ENCODE measurements at regions not wholly inside any gene's neighbourhood (a gene's known extent, or its start where the extent isn't known, plus 50 kb on each side); places are given as distances from the start of the nearest gene placed in this dataset.
A peak's percentile ranks its signal among the peaks of the same experiment; 100 is the strongest.

DNA sequence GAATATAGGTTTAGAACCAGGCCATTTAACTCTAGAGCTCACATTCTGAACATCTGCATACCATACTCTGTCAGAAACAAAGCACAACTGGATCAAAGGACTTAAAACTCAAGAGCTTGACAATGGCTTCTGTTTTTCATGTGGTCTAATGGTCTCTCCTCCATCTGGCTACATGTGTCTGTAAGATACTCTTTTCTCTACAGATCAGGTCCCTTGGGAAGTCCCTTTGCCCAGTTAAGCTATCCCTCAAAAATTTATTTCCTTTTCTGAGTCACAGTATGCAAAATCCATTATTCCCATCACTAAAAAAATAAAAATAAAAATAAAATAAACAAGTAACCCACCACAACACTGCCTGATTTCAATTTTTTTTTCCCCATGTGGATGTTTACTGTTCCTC is 357.0 kb upstream of the PRMT6 start:
- H3K4me1 ChIP-seq (ENCODE audit: control insufficient read depth, insufficient read depth, low read length) = no peaks in the 10 kb centered on the region
- H3K36me3 ChIP-seq (ENCODE audit: control insufficient read depth in 2 of 2, insufficient read depth in 2 of 2, low read length in 1 of 2) = no peaks in the 10 kb centered on the region
- no TSS peak for BruUV-seq (replicated peaks)
- no peak overlapping the region for H3K27ac ChIP-seq (ENCODE audit: control insufficient read depth, insufficient read depth)
- H3K79me2 ChIP-seq (ENCODE audit: control insufficient read depth, insufficient read depth, low read length) = no peaks in the 10 kb centered on the region
- ATAC-seq (no peak), DNase-seq (ENCODE audit: low read depth, low spot score) (no peak), FAIRE-seq (no peak)
- POLR2A ChIA-PET = no interaction called here
- H2AFZ ChIP-seq (ENCODE audit: control insufficient read depth, low read depth, low read length) = no peak overlapping the region
- H3K9ac ChIP-seq (ENCODE audit: control insufficient read depth, insufficient read depth, low read length) = no peak overlapping the region
- RAD21 ChIA-PET (ENCODE audit: unreplicated experiment) = no interaction called here
- SMC1A ChIA-PET (ENCODE audit: uncharacterized antibody, unreplicated experiment) = interaction anchor here (1.2 kb wide), 1 partner anchor 13 kb away, joined by 3 read pairs; no protein-coding TSS in a partner anchor
- H3K4me2 ChIP-seq (ENCODE audit: control insufficient read depth, insufficient read depth) = no peak overlapping the region
- CTCF ChIA-PET = no interaction called here
- intact Hi-C loops (cut with micrococcal nuclease; ENCODE audit: unreplicated experiment) (no loop called here), in situ Hi-C loops (cut with MboI) (no loop called here)
- no peaks in the 10 kb centered on the region for H3K27me3 ChIP-seq (replicated peaks in 1 of 2; ENCODE audit: control insufficient read depth in 2 of 2, insufficient read depth in 2 of 2, low read length in 1 of 2)
- no peaks in the 10 kb centered on the region for H4K20me1 ChIP-seq (ENCODE audit: control insufficient read depth, insufficient read depth)
- no peaks in the 10 kb centered on the region for H3K9me3 ChIP-seq (replicated peaks; ENCODE audit: control insufficient read depth, insufficient read depth, low read length)
- TF ChIP-seq, protein P1, sequence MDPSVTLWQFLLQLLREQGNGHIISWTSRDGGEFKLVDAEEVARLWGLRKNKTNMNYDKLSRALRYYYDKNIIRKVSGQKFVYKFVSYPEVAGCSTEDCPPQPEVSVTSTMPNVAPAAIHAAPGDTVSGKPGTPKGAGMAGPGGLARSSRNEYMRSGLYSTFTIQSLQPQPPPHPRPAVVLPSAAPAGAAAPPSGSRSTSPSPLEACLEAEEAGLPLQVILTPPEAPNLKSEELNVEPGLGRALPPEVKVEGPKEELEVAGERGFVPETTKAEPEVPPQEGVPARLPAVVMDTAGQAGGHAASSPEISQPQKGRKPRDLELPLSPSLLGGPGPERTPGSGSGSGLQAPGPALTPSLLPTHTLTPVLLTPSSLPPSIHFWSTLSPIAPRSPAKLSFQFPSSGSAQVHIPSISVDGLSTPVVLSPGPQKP (IDR thresholded peaks at IDR 0.05; ENCODE audit: low read depth, low read length) = no peak
- TF ChIP-seq TAF1 (IDR thresholded peaks at IDR 0.05; ENCODE audit: borderline replicate concordance, low read depth, low read length) = no peak
- H3K4me3 ChIP-seq = no peak overlapping the region

DNA sequence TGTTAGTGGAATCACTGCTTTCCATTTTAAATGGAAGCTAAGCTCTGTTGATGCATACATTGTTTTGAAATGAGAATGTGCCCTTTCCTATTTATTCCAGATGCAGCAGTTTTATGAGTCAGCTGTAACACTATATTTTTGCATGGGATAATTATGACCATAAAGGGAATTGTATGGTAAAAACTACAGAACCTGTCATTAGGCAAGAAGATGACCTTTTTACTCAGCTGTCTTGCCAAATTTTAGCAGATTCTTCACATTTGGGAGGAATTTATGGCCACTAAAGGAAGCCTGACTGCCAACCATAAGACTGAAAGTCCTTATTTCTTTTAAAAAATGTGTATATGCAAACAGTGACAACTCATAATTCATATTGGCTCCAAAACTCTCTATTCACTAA is 356.3 kb upstream of the PRMT6 start:
- H3K4me3 ChIP-seq = no peak overlapping the region
- BruUV-seq (replicated peaks) = no TSS peak
- ChIA-PET RAD21 (ENCODE audit: unreplicated experiment) (no interaction called here), POLR2A (no interaction called here), SMC1A (ENCODE audit: uncharacterized antibody, unreplicated experiment) (no interaction called here), CTCF (no interaction called here)
- no peaks in the 10 kb centered on the region for H3K36me3 ChIP-seq (ENCODE audit: control insufficient read depth in 2 of 2, insufficient read depth in 2 of 2, low read length in 1 of 2)
- no peaks in the 10 kb centered on the region for H3K9me3 ChIP-seq (replicated peaks; ENCODE audit: control insufficient read depth, insufficient read depth, low read length)
- no peak overlapping the region for H3K9ac ChIP-seq (ENCODE audit: control insufficient read depth, insufficient read depth, low read length)
- TF ChIP-seq ETV6 (conservative IDR thresholded peaks at IDR 0.05 in 1 of 2, IDR thresholded peaks at IDR 0.05 in 1 of 2; ENCODE audit: borderline replicate concordance in 1 of 2, low read depth in 1 of 2) (0 out of 4 replicates have a peak, but pooled peaks of 1 of the 2 experiments have one; percentile 12), CHD4 (IDR thresholded peaks at IDR 0.05) (no peak)
- DNase-seq (ENCODE audit: low read depth, low spot score) (no peak), FAIRE-seq (no peak), ATAC-seq (no peak)
- H3K27ac ChIP-seq (ENCODE audit: control insufficient read depth, insufficient read depth) = no peak overlapping the region
- no peaks in the 10 kb centered on the region for H4K20me1 ChIP-seq (ENCODE audit: control insufficient read depth, insufficient read depth)
- in situ Hi-C loops (cut with MboI) (no loop called here), intact Hi-C loops (cut with micrococcal nuclease; ENCODE audit: unreplicated experiment) (no loop called here)
- H2AFZ ChIP-seq (ENCODE audit: control insufficient read depth, low read depth, low read length) = no peak overlapping the region
- no peaks in the 10 kb centered on the region for H3K27me3 ChIP-seq (replicated peaks in 1 of 2; ENCODE audit: control insufficient read depth in 2 of 2, insufficient read depth in 2 of 2, low read length in 1 of 2)
- no peaks in the 10 kb centered on the region for H3K4me1 ChIP-seq (ENCODE audit: control insufficient read depth, insufficient read depth, low read length)
- no peak overlapping the region for H3K4me2 ChIP-seq (ENCODE audit: control insufficient read depth, insufficient read depth)
- no peaks in the 10 kb centered on the region for H3K79me2 ChIP-seq (ENCODE audit: control insufficient read depth, insufficient read depth, low read length)

Data from GM12878 (cell line).